ENCODE measurements at regions not wholly inside any gene's neighbourhood (a gene's known extent, or its start where the extent isn't known, plus 50 kb on each side); places are given as distances from the start of the nearest gene placed in this dataset.

- DNase-seq (no peak), ATAC-seq (no peak)
- Histone ChIP-seq H3K36me3 (ENCODE audit: low read depth, low read length) (no peaks in the 10 kb centered on the region), H3K79me2 (ENCODE audit: low read length) (no peaks in the 10 kb centered on the region), H2AFZ (ENCODE audit: low read length) (no peak overlapping the region), H3K4me2 (ENCODE audit: low read length) (no peak overlapping the region), H3K27ac (ENCODE audit: low read length) (no peak overlapping the region), H3K9me2 (replicated peaks; ENCODE audit: low read length) (no peaks in the 10 kb centered on the region), H3K27me3 (ENCODE audit: low read length) (no peaks in the 10 kb centered on the region), H3K4me3 (ENCODE audit: low read length) (no peak overlapping the region), H3K9ac (ENCODE audit: low read length) (no peak overlapping the region), H4K20me1 (ENCODE audit: low read length) (no peaks in the 10 kb centered on the region), H3F3A (ENCODE audit: low read length, unreplicated experiment) (no peaks in the 10 kb centered on the region), H3K9me3 (ENCODE audit: low read length) (no peaks in the 10 kb centered on the region), H3K4me1 (ENCODE audit: insufficient read depth, low read length) (no peaks in the 10 kb centered on the region)
- ChIA-PET CTCF (no interaction called here), POLR2A (ENCODE audit: unreplicated experiment) (no interaction called here)
- intact Hi-C loops (cut with micrococcal nuclease): no loop called here
- BruUV-seq (replicated peaks): no TSS peak
- no peak for TF ChIP-seq EZH2phosphoT487 (IDR thresholded peaks at IDR 0.05; ENCODE audit: borderline replicate concordance, low read length)
- TF ChIP-seq CTCF (conservative IDR thresholded peaks at IDR 0.05; ENCODE audit: low read depth, low read length): no peak
Observed at GRCh38 chr9:104326912-104327311, 177.2 kb upstream of the OR13F1 start.

GRCh38 chr9:104329245-104329644 lies 174.8 kb upstream of the OR13F1 start:
- Histone ChIP-seq H3K79me2 (ENCODE audit: low read length) (no peaks in the 10 kb centered on the region), H3K9ac (ENCODE audit: low read length) (no peak overlapping the region), H3K9me3 (ENCODE audit: low read length) (no peaks in the 10 kb centered on the region), H2AFZ (ENCODE audit: low read length) (no peak overlapping the region), H3F3A (ENCODE audit: low read length, unreplicated experiment) (no peaks in the 10 kb centered on the region), H3K36me3 (ENCODE audit: low read depth, low read length) (no peaks in the 10 kb centered on the region), H3K27me3 (ENCODE audit: low read length) (no peaks in the 10 kb centered on the region), H4K20me1 (ENCODE audit: low read length) (no peaks in the 10 kb centered on the region), H3K9me2 (replicated peaks; ENCODE audit: low read length) (no peaks in the 10 kb centered on the region), H3K4me1 (ENCODE audit: insufficient read depth, low read length) (no peaks in the 10 kb centered on the region), H3K4me2 (ENCODE audit: low read length) (no peak overlapping the region), H3K4me3 (ENCODE audit: low read length) (no peak overlapping the region), H3K27ac (ENCODE audit: low read length) (no peak overlapping the region)
- intact Hi-C loops (cut with micrococcal nuclease): no loop called here
- POLR2A ChIA-PET (ENCODE audit: unreplicated experiment): no interaction called here
- no peak for DNase-seq
- TF ChIP-seq EZH2phosphoT487 (IDR thresholded peaks at IDR 0.05; ENCODE audit: borderline replicate concordance, low read length) (no peak), CTCF (conservative IDR thresholded peaks at IDR 0.05; ENCODE audit: low read depth, low read length) (no peak), EZH2 (IDR thresholded peaks at IDR 0.05; ENCODE audit: low read length, unreplicated experiment) (no peak)
- CTCF ChIA-PET: no interaction called here
- no TSS peak for BruUV-seq (replicated peaks)
- no peak for ATAC-seq

DNA sequence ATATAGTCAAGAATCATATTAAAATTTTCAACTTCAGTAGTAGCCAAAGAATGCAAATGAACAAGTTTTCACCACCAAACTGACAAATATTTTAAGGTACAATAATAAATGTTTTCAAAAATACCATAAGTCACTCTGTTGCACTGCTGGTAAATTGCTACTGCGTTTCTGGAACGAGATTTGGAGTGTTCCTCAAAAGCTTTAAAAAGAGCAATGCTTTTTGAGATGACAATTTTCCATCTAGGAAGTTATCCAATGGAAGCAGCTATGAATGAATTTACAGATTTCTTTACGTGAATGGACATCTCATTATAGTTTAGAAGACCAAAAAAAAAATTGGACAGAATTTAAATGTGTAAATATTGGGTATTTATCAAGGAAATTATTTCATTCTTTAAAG lies 173.2 kb upstream of the OR13F1 start:
- Histone ChIP-seq H3K79me2 (ENCODE audit: low read length) (no peaks in the 10 kb centered on the region), H3K9me3 (ENCODE audit: low read length) (no peaks in the 10 kb centered on the region), H3K9ac (ENCODE audit: low read length) (no peak overlapping the region), H3K4me3 (ENCODE audit: low read length) (no peak overlapping the region), H2AFZ (ENCODE audit: low read length) (no peak overlapping the region), H3K27ac (ENCODE audit: low read length) (no peak overlapping the region), H3F3A (ENCODE audit: low read length, unreplicated experiment) (no peaks in the 10 kb centered on the region), H3K9me2 (replicated peaks; ENCODE audit: low read length) (no peaks in the 10 kb centered on the region), H3K4me1 (ENCODE audit: insufficient read depth, low read length) (no peaks in the 10 kb centered on the region), H3K4me2 (ENCODE audit: low read length) (no peak overlapping the region), H3K27me3 (ENCODE audit: low read length) (no peaks in the 10 kb centered on the region), H3K36me3 (ENCODE audit: low read depth, low read length) (no peaks in the 10 kb centered on the region), H4K20me1 (ENCODE audit: low read length) (no peaks in the 10 kb centered on the region)
- ChIA-PET POLR2A (ENCODE audit: unreplicated experiment) (no interaction called here), CTCF (no interaction called here)
- intact Hi-C loops (cut with micrococcal nuclease): no loop called here
- BruUV-seq (replicated peaks): no TSS peak
- TF ChIP-seq CTCF (conservative IDR thresholded peaks at IDR 0.05; ENCODE audit: low read depth, low read length) (no peak), EZH2phosphoT487 (IDR thresholded peaks at IDR 0.05; ENCODE audit: borderline replicate concordance, low read length) (no peak), EZH2 (IDR thresholded peaks at IDR 0.05; ENCODE audit: low read length, unreplicated experiment) (no peak)
- DNase-seq: no peak
- no peak for ATAC-seq

Data from PC-3 (cell line).